ENCODE measurements at regions not wholly inside any gene's neighbourhood (a gene's known extent, or its start where the extent isn't known, plus 50 kb on each side); places are given as distances from the start of the nearest gene placed in this dataset.

GRCh38 chr2:145631561-145631960 is 1111.6 kb upstream of the ZEB2 start:
- ATAC-seq (no peak), DNase-seq (no peak)
- H3K36me3 ChIP-seq (ENCODE audit: low read depth), result no peaks in the 10 kb centered on the region
- H3K4me3 ChIP-seq, result no peak overlapping the region
- TF ChIP-seq CTCF (IDR thresholded peaks at IDR 0.05), result no peak
- intact Hi-C loops (cut with DNase I, micrococcal nuclease), result no loop called here
- no peaks in the 10 kb centered on the region for H3K9me3 ChIP-seq
- H3K4me1 ChIP-seq (ENCODE audit: low read depth), result no peaks in the 10 kb centered on the region

- Histone ChIP-seq H3K4me3 (no peak overlapping the region), H3K36me3 (ENCODE audit: low read depth) (no peaks in the 10 kb centered on the region), H3K9me3 (no peaks in the 10 kb centered on the region), H3K4me1 (ENCODE audit: low read depth) (no peaks in the 10 kb centered on the region)
- intact Hi-C loops (cut with DNase I, micrococcal nuclease), result no loop called here
- ATAC-seq, result no peak
- no peak for DNase-seq
- no peak for TF ChIP-seq CTCF (IDR thresholded peaks at IDR 0.05)
Observed at GRCh38 chr2:145626301-145626700, 1106.4 kb upstream of the ZEB2 start.

GRCh38 chr2:145625111-145625510 is 1105.2 kb upstream of the ZEB2 start:
- intact Hi-C loops (cut with DNase I, micrococcal nuclease), result no loop called here
- TF ChIP-seq CTCF (IDR thresholded peaks at IDR 0.05), result no peak
- no peak for ATAC-seq

GRCh38 chr2:145623136-145623535 is 1103.2 kb upstream of the ZEB2 start:
- Histone ChIP-seq H3K9me3 (no peaks in the 10 kb centered on the region), H3K36me3 (ENCODE audit: low read depth) (no peaks in the 10 kb centered on the region), H3K4me1 (ENCODE audit: low read depth) (no peaks in the 10 kb centered on the region), H3K4me3 (no peak overlapping the region)
- intact Hi-C loops (cut with DNase I, micrococcal nuclease), result no loop called here
- no peak for DNase-seq
- TF ChIP-seq CTCF (IDR thresholded peaks at IDR 0.05), result no peak
- ATAC-seq, result no peak

More at GRCh38 chr2:145625111-145625510, 1105.2 kb upstream of the ZEB2 start:
- no peak for DNase-seq
- no peaks in the 10 kb centered on the region for H3K9me3 ChIP-seq
- no peaks in the 10 kb centered on the region for H3K36me3 ChIP-seq (ENCODE audit: low read depth)
- H3K4me1 ChIP-seq (ENCODE audit: low read depth), result no peaks in the 10 kb centered on the region
- no peak overlapping the region for H3K4me3 ChIP-seq

- ATAC-seq (no peak), DNase-seq (no peak)
- intact Hi-C loops (cut with DNase I, micrococcal nuclease), result no loop called here
- no peak for TF ChIP-seq CTCF (IDR thresholded peaks at IDR 0.05)
- H3K4me1 ChIP-seq (ENCODE audit: low read depth), result no peaks in the 10 kb centered on the region
- no peak overlapping the region for H3K4me3 ChIP-seq
- no peaks in the 10 kb centered on the region for H3K9me3 ChIP-seq
- H3K36me3 ChIP-seq (ENCODE audit: low read depth), result no peaks in the 10 kb centered on the region
Observed at GRCh38 chr2:145622285-145622684, 1102.4 kb upstream of the ZEB2 start.

- H3K4me1 ChIP-seq (ENCODE audit: low read depth), result no peaks in the 10 kb centered on the region
- ATAC-seq, result no peak
- no peaks in the 10 kb centered on the region for H3K9me3 ChIP-seq
- DNase-seq, result no peak
- H3K4me3 ChIP-seq, result no peak overlapping the region
- H3K36me3 ChIP-seq (ENCODE audit: low read depth), result no peaks in the 10 kb centered on the region
- TF ChIP-seq CTCF (IDR thresholded peaks at IDR 0.05), result no peak
- intact Hi-C loops (cut with DNase I, micrococcal nuclease), result no loop called here
Observed at GRCh38 chr2:145617906-145618305, 1098.0 kb upstream of the ZEB2 start.

All from mucosa of descending colon (tissue), 3 donors.